K562 (cell line): ENCODE measurements at regions not wholly inside any gene's neighbourhood (a gene's known extent, or its start where the extent isn't known, plus 50 kb on each side); places are given as distances from the start of the nearest gene placed in this dataset.
A peak's percentile ranks its signal among the peaks of the same experiment; 100 is the strongest.

Source experiments
- CBFB ChIP-seq: sonication (generic); formaldehyde crosslinking; IDR thresholded peaks from 2 replicates; pipeline ENCODE4 v1.4.0; 2020; ENCODE audit warnings: mild to moderate bottlenecking, missing genetic modification reagents
- DNMT1 ChIP-seq: fragments of 450-650 bp; IDR thresholded peaks from 2 replicates; pipeline ENCODE4 v1.6.1; 2016; ENCODE audit warnings: antibody characterized with exemption, mild to moderate bottlenecking
- FOXP1 ChIP-seq: sonication (generic); formaldehyde crosslinking; IDR thresholded peaks from 2 replicates; pipeline ENCODE4 v1.8.0; 2022; ENCODE audit warnings: mild to moderate bottlenecking, missing genetic modification reagents
- HDAC6 ChIP-seq: IDR thresholded peaks from 2 replicates; pipeline ENCODE4 v1.6.1; 2012; ENCODE audit warnings: low read depth, mild to moderate bottlenecking, control low read depth, inconsistent platforms, low read length, moderate library complexity
- HMG20B ChIP-seq: fragments of 250-450 bp; sonication (Bioruptor Pico); IDR thresholded peaks from 2 replicates; pipeline ENCODE4 v1.5.0; 2021; ENCODE audit warnings: mild to moderate bottlenecking
- HSF4 ChIP-seq: fragments of 250-450 bp; sonication (Bioruptor Pico); IDR thresholded peaks from 2 replicates; pipeline ENCODE4 v2.1.2; 2022; ENCODE audit warnings: mild to moderate bottlenecking, moderate library complexity, borderline replicate concordance
- KHSRP ChIP-seq: fragments of 450-650 bp; IDR thresholded peaks from 2 replicates; pipeline ENCODE4 v1.6.1; 2017
- MCM5 ChIP-seq: fragments of 450-650 bp; IDR thresholded peaks from 2 replicates; pipeline ENCODE4 v1.6.1; 2016; ENCODE audit warnings: low read depth
- NCOA1 ChIP-seq: fragments of 450-650 bp; IDR thresholded peaks from 2 replicates; pipeline ENCODE4 v1.6.1; 2016; ENCODE audit warnings: low read depth
- NELFE ChIP-seq: IDR thresholded peaks from 2 replicates; pipeline ENCODE4 v1.6.1; 2011; ENCODE audit warnings: mild to moderate bottlenecking; ENCODE audit not compliant: insufficient read depth, insufficient read length
- NFIX ChIP-seq: fragments of 250-450 bp; sonication (Bioruptor Pico); IDR thresholded peaks from 2 replicates; pipeline ENCODE4 v1.4.0; 2020; ENCODE audit warnings: low read depth, mild to moderate bottlenecking, moderate library complexity
- NR2C1 ChIP-seq, 2 experiments: fragments of 450-650 bp; IDR thresholded peaks; 2 replicates each; pipeline ENCODE4 v1.6.1; 2017; ENCODE audit warnings: mild to moderate bottlenecking in 2 of 2, antibody characterized with exemption in 1 of 2, inconsistent platforms in 1 of 2, missing compliant biosample characterization in 1 of 2, missing genetic modification characterization in 1 of 2
- POLR2G ChIP-seq: fragments of 200-400 bp; formaldehyde crosslinking; IDR thresholded peaks from 2 replicates; pipeline ENCODE4 v1.6.1; 2017; ENCODE audit warnings: low read depth, mild to moderate bottlenecking, antibody characterized with exemption, low read length, moderate library complexity
- POLR2H ChIP-seq: IDR thresholded peaks from 2 replicates; pipeline ENCODE4 v1.6.1; 2016; ENCODE audit warnings: missing genetic modification characterization, low read depth, mild to moderate bottlenecking, control low read depth, missing compliant biosample characterization, moderate library complexity
- POLR3G ChIP-seq: IDR thresholded peaks from 2 replicates; pipeline ENCODE4 v1.6.1; 2011; ENCODE audit not compliant: insufficient read length, insufficient replicate concordance; ENCODE audit errors: extremely low read depth
- SOX6 ChIP-seq: fragments of 450-650 bp; IDR thresholded peaks from 2 replicates; pipeline ENCODE4 v1.6.1; 2014; ENCODE audit warnings: mild to moderate bottlenecking
- TAF1 ChIP-seq: IDR thresholded peaks from 2 replicates; pipeline ENCODE4 v1.6.1; 2011; ENCODE audit warnings: mild to moderate bottlenecking, low read length, moderate library complexity; ENCODE audit not compliant: insufficient read depth, control insufficient read depth, severe bottlenecking; ENCODE audit errors: extremely low read depth
- TCF7 ChIP-seq: sonication (generic); IDR thresholded peaks from 2 replicates; pipeline ENCODE4 v1.6.1; 2016; ENCODE audit warnings: antibody characterized with exemption, borderline replicate concordance
- TRIM28 ChIP-seq: fragments of 450-650 bp; IDR thresholded peaks from 2 replicates; pipeline ENCODE4 v1.6.1; 2017
- U2AF1 ChIP-seq: fragments of 200-400 bp; formaldehyde crosslinking; optimal IDR thresholded peaks from 2 replicates; pipeline ENCODE3; 2017; ENCODE audit warnings: mild to moderate bottlenecking, low read depth, low read length, moderate library complexity
- ZBTB7A ChIP-seq: IDR thresholded peaks from 2 replicates; pipeline ENCODE4 v1.6.1; 2011; ENCODE audit warnings: low read depth, mild to moderate bottlenecking, low read length, moderate library complexity, borderline replicate concordance; ENCODE audit not compliant: control insufficient read depth
- ZKSCAN1 ChIP-seq: fragments of 150-350 bp; IDR thresholded peaks from 2 replicates; pipeline ENCODE4 v1.6.1; 2016; ENCODE audit warnings: low read depth, low read length
- ZNF175 ChIP-seq: fragments of 200-800 bp; sonication (Bioruptor generic); IDR thresholded peaks from 2 replicates; pipeline ENCODE4 v1.6.1; 2016; ENCODE audit warnings: low read depth, mild to moderate bottlenecking, missing genetic modification characterization, missing compliant biosample characterization
- ZNF224 ChIP-seq: sonication (generic); formaldehyde crosslinking; IDR thresholded peaks from 2 replicates; pipeline ENCODE4 v1.8.0; 2022; ENCODE audit warnings: mild to moderate bottlenecking, missing genetic modification reagents
- ZNF408 ChIP-seq: fragments of 250-450 bp; sonication (Bioruptor Pico); IDR thresholded peaks from 2 replicates; pipeline ENCODE4 v1.4.0; 2020; ENCODE audit warnings: low read depth, mild to moderate bottlenecking, moderate library complexity
- ZNF583 ChIP-seq: fragments of 250-450 bp; sonication (Bioruptor Pico); IDR thresholded peaks from 2 replicates; pipeline ENCODE4 v1.4.0; 2020
- TF ChIP-seq, protein P1 (sequence below): fragments of 250-450 bp; sonication (Bioruptor Pico); IDR thresholded peaks from 2 replicates; pipeline ENCODE4 v1.8.0; 2022; ENCODE audit warnings: moderate library complexity, mild to moderate bottlenecking, inconsistent platforms
- TF ChIP-seq, protein P2 (sequence below): fragments of 450-650 bp; IDR thresholded peaks from 2 replicates; pipeline ENCODE4 v1.6.1; 2016; ENCODE audit warnings: low read depth, mild to moderate bottlenecking, moderate library complexity
- TF ChIP-seq, protein P3 (sequence below): sonication (generic); formaldehyde crosslinking; IDR thresholded peaks from 2 replicates; pipeline ENCODE4 v1.9.0; 2022; ENCODE audit warnings: mild to moderate bottlenecking, missing genetic modification reagents

DNA sequence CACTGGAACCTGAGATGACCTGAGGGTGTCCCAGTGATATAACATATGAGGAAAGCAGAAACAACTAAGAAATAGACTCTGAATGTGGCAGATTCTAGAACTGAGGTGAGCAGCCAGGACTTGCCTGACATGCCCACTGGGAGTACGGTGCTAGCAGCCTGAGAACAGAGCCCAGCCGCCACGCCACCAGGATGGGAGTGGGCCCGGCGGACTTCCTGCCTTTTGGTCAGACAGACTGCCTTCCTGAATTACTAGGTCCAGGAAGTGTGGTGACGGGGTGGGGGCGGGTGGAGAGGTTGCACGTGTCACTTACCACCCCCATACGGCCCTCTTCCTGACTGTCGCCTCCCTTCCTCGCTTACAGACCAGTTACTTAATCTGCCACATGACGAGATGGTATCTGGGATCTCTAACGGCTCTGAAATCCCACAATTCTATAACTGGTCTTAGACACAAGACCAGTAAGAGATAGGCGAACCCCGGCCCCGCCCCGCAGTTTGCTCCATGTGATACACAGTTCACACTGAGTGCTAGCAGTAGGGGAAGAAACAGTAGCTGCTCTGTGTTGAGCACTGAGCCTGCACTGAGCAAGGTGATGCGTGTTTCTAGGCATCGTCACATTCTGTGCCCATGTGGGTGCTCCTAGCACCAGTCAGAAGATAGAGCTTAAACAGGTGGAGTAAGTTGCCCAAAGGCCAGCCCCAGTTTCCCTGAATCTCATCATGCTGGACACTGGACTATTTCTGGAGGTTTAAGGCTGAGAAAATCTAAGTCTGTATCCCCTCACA, 95.7 kb downstream of the CPN2 start (continued):
- no peak for TF ChIP-seq DNMT1
- TF ChIP-seq TRIM28 = peak; percentile 70
- TF ChIP-seq HSF4 (CRISPR knock-in tag) = no peak
- no peak for TF ChIP-seq HDAC6
- peak; percentile 87 for TF ChIP-seq POLR2G
- TF ChIP-seq MCM5 = no peak
- TF ChIP-seq ZNF408 (CRISPR knock-in tag) = no peak
- peak; percentile 57; the same call in 1 of the 2 replicates for TF ChIP-seq HMG20B (CRISPR knock-in tag)
- TF ChIP-seq NR2C1 (IDR thresholded peaks at IDR 0.05) = 0 out of 2 replicates have a peak, but pooled peaks have one; percentile 28
- peak; percentile 59 for TF ChIP-seq NR2C1 (tag; IDR thresholded peaks at IDR 0.05)
- TF ChIP-seq ZNF224 = no peak
- TF ChIP-seq SOX6 = peak; percentile 94
- no peak for TF ChIP-seq U2AF1
- TF ChIP-seq KHSRP = no peak
- peak; percentile 73 for TF ChIP-seq ZNF175 (CRISPR knock-in tag)
- peak; percentile 82 for TF ChIP-seq FOXP1 (CRISPR knock-in tag)
- TF ChIP-seq, protein P1, sequence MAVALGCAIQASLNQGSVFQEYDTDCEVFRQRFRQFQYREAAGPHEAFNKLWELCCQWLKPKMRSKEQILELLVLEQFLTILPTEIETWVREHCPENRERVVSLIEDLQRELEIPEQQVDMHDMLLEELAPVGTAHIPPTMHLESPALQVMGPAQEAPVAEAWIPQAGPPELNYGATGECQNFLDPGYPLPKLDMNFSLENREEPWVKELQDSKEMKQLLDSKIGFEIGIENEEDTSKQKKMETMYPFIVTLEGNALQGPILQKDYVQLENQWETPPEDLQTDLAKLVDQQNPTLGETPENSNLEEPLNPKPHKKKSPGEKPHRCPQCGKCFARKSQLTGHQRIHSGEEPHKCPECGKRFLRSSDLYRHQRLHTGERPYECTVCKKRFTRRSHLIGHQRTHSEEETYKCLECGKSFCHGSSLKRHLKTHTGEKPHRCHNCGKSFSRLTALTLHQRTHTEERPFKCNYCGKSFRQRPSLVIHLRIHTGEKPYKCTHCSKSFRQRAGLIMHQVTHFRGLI (CRISPR knock-in tag) = no peak
- no peak for TF ChIP-seq NFIX (CRISPR knock-in tag)
- no peak for TF ChIP-seq POLR3G
- TF ChIP-seq, protein P2, sequence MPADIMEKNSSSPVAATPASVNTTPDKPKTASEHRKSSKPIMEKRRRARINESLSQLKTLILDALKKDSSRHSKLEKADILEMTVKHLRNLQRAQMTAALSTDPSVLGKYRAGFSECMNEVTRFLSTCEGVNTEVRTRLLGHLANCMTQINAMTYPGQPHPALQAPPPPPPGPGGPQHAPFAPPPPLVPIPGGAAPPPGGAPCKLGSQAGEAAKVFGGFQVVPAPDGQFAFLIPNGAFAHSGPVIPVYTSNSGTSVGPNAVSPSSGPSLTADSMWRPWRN = peak; percentile 98
- TF ChIP-seq POLR2H (tag) = peak; percentile 88
- no peak; the same call in 1 of the 2 replicates for TF ChIP-seq TCF7
- TF ChIP-seq, protein P3, sequence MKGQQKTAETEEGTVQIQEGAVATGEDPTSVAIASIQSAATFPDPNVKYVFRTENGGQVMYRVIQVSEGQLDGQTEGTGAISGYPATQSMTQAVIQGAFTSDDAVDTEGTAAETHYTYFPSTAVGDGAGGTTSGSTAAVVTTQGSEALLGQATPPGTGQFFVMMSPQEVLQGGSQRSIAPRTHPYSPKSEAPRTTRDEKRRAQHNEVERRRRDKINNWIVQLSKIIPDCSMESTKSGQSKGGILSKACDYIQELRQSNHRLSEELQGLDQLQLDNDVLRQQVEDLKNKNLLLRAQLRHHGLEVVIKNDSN (CRISPR knock-in tag) = peak; percentile 93
- TF ChIP-seq NELFE = no peak
- no peak for TF ChIP-seq ZNF583
- peak; percentile 90 for TF ChIP-seq NCOA1
- peak; percentile 62 for TF ChIP-seq TAF1
- TF ChIP-seq ZBTB7A = peak; percentile 71
- TF ChIP-seq CBFB (CRISPR knock-in tag) = no peak; the same call in 1 of the 2 replicates
- 0 out of 2 replicates have a peak, but pooled peaks have one; percentile 35 for TF ChIP-seq ZKSCAN1
